T-helper 17 cell (primary cell): ENCODE measurements at regions not wholly inside any gene's neighbourhood (a gene's known extent, or its start where the extent isn't known, plus 50 kb on each side); places are given as distances from the start of the nearest gene placed in this dataset.

ENCODE experiments used
- ATAC-seq: fragments of 150-1000 bp; cut with Tn5 transposase; 2 replicates; pipeline ENCODE4 v1.10.0; 2021; ENCODE audit warnings: mild to moderate bottlenecking, moderate library complexity
- DNase-seq, 3 donors: peaks; one replicate each; pipeline versions ENCODE4 v3.0.0 to v3.0.0-alpha.2; 2020 to 2021
- H3K9me3 ChIP-seq: one replicate; pipeline ENCODE4 v1.7.0; 2013; ENCODE audit warnings: low read length, mild to moderate bottlenecking; ENCODE audit not compliant: control insufficient read depth, poor library complexity, severe bottlenecking
- H3K27ac Mint-ChIP-seq: one replicate; pipeline ENCODE4 v1.8.0; 2022; ENCODE audit warnings: mild to moderate bottlenecking, moderate library complexity, mixed read lengths
- H3K27me3 Mint-ChIP-seq: one replicate; pipeline ENCODE4 v1.8.0; 2022; ENCODE audit warnings: mixed read lengths
- H3K36me3 Mint-ChIP-seq: one replicate; pipeline ENCODE4 v1.8.0; 2022; ENCODE audit warnings: low read depth, mixed read lengths
- H3K4me1 Mint-ChIP-seq: one replicate; pipeline ENCODE4 v1.8.0; 2022; ENCODE audit warnings: mild to moderate bottlenecking, mixed read lengths
- H3K4me3 Mint-ChIP-seq: one replicate; pipeline ENCODE4 v1.8.0; 2022; ENCODE audit warnings: mild to moderate bottlenecking, moderate library complexity, mixed read lengths

- Mint-ChIP-seq H3K4me1 (no peaks in the 10 kb centered on the region), H3K36me3 (no peaks in the 10 kb centered on the region), H3K27me3 (no peaks in the 10 kb centered on the region), H3K4me3 (no peak overlapping the region), H3K27ac (no peak overlapping the region)
- ATAC-seq (no peak), DNase-seq (no peak)
- H3K9me3 ChIP-seq = no peaks in the 10 kb centered on the region
Measured at GRCh38 chr3:148372206-148372875, 325.4 kb upstream of the AGTR1 start.

DNA sequence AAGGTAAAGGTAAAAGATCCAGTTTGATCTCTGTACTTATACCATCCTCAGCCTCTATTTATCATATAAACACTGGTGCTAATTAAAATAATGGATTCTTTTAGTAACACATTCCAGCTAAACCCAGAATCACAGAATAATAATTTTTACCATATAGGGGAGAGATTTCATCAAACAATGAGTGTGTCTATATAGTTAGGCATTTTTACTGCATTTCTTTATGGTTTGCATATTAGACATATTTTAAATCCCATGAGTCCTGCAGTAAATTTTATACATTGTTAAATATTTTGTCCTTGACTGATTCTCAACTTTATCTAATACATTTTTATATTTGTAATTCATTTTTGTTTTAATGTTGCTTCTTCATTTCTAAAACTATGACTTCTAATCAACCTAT, 323.7 kb upstream of the AGTR1 start:
- Mint-ChIP-seq H3K36me3 (no peaks in the 10 kb centered on the region), H3K4me1 (no peaks in the 10 kb centered on the region), H3K27ac (no peak overlapping the region), H3K4me3 (no peak overlapping the region), H3K27me3 (no peaks in the 10 kb centered on the region)
- H3K9me3 ChIP-seq = no peaks in the 10 kb centered on the region
- no peak for ATAC-seq
- no peak for DNase-seq

- Mint-ChIP-seq H3K4me3 (no peak overlapping the region), H3K27ac (no peak overlapping the region), H3K4me1 (no peaks in the 10 kb centered on the region), H3K36me3 (no peaks in the 10 kb centered on the region), H3K27me3 (no peaks in the 10 kb centered on the region)
- ATAC-seq = no peak
- H3K9me3 ChIP-seq = no peaks in the 10 kb centered on the region
- DNase-seq = no peak
Measured at GRCh38 chr3:148379763-148380382, 317.8 kb upstream of the AGTR1 start.

- no peak for ATAC-seq
- Mint-ChIP-seq H3K27ac (no peak overlapping the region), H3K27me3 (no peaks in the 10 kb centered on the region), H3K36me3 (no peaks in the 10 kb centered on the region), H3K4me1 (no peaks in the 10 kb centered on the region), H3K4me3 (no peak overlapping the region)
- H3K9me3 ChIP-seq = no peaks in the 10 kb centered on the region
- DNase-seq = no peak
Measured at GRCh38 chr3:148381051-148381450, 316.7 kb upstream of the AGTR1 start.

DNA sequence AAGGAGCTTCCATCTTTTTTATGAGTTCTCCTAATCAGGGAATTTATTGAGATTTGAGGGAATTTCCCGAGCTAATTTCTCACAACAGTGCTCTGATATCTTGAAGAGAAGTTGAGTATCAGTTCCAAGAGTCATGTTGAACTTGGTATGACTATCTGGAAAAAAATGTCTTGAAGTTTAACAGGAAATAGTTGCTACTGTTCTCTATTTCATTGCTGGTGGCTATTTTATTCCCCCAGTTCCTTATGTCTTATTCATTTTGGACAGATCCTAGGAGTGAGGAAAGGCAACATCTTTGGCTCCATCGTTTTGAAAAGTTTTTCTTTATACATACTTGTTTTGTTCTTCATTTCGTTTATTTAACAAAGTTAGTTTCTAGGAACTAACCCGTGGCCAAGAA, 307.8 kb upstream of the AGTR1 start:
- no peaks in the 10 kb centered on the region for H3K9me3 ChIP-seq
- Mint-ChIP-seq H3K4me1 (no peaks in the 10 kb centered on the region), H3K36me3 (no peaks in the 10 kb centered on the region), H3K27ac (no peak overlapping the region), H3K27me3 (no peaks in the 10 kb centered on the region), H3K4me3 (no peak overlapping the region)
- DNase-seq (no peak), ATAC-seq (no peak)

- Mint-ChIP-seq H3K27ac (no peak overlapping the region), H3K4me1 (no peaks in the 10 kb centered on the region), H3K27me3 (no peaks in the 10 kb centered on the region), H3K4me3 (no peak overlapping the region), H3K36me3 (no peaks in the 10 kb centered on the region)
- ATAC-seq = no peak
- DNase-seq = no peak
- H3K9me3 ChIP-seq = no peaks in the 10 kb centered on the region
Measured at GRCh38 chr3:148395821-148396220, 301.9 kb upstream of the AGTR1 start.

DNA sequence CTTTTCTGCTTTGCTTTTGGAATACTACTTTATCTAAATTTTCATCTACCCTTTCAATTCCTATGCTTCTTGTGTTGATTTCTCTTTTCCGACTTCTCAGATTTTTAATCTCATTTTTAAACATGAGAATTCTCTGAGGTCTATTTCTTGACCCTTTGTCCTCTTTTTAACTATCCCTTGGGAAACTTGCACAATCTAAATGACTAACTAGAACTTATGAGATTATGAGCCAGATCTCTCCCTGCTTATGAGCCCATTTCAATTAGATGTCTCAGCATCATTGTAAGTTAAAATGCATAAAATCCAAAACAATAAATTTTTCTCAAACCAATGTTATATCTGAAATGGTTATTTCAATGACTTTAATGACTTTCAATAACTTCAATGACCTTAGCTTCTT, 296.9 kb upstream of the AGTR1 start:
- no peak for DNase-seq
- Mint-ChIP-seq H3K4me3 (no peak overlapping the region), H3K4me1 (no peaks in the 10 kb centered on the region), H3K27ac (no peak overlapping the region), H3K36me3 (no peaks in the 10 kb centered on the region), H3K27me3 (no peaks in the 10 kb centered on the region)
- no peaks in the 10 kb centered on the region for H3K9me3 ChIP-seq
- ATAC-seq = no peak

DNA sequence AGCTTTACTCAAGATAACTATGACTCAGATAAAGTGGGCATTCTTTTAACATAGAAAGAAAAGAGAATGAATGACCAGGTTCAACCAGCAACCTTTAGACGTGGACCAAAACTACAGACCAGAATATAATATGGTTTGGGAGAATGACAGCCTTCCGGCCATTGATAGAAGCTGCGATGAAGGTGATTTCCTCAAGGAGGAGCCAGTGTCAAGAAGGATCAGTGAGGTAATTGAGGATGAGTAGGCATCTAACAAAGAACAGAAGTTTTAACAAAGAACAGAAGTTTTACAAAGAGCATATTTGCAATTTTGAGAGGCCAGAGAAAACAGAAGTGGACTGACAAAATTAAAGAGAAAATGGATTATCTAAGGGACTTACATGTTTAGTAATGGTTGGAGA, 289.0 kb upstream of the AGTR1 start:
- ATAC-seq = no peak
- no peak overlapping the region for H3K27ac Mint-ChIP-seq
- DNase-seq = no peak
- H3K36me3 Mint-ChIP-seq = no peaks in the 10 kb centered on the region
- H3K9me3 ChIP-seq = no peaks in the 10 kb centered on the region
- H3K4me1 Mint-ChIP-seq = no peaks in the 10 kb centered on the region
- H3K27me3 Mint-ChIP-seq = no peaks in the 10 kb centered on the region
- no peak overlapping the region for H3K4me3 Mint-ChIP-seq

- DNase-seq (no peak), ATAC-seq (no peak)
- no peaks in the 10 kb centered on the region for H3K4me1 Mint-ChIP-seq
- H3K4me3 Mint-ChIP-seq = no peak overlapping the region
- H3K36me3 Mint-ChIP-seq = no peaks in the 10 kb centered on the region
- H3K27ac Mint-ChIP-seq = no peak overlapping the region
- H3K27me3 Mint-ChIP-seq = no peaks in the 10 kb centered on the region
- H3K9me3 ChIP-seq = no peaks in the 10 kb centered on the region
Measured at GRCh38 chr3:148420242-148420641, 277.5 kb upstream of the AGTR1 start.

DNA sequence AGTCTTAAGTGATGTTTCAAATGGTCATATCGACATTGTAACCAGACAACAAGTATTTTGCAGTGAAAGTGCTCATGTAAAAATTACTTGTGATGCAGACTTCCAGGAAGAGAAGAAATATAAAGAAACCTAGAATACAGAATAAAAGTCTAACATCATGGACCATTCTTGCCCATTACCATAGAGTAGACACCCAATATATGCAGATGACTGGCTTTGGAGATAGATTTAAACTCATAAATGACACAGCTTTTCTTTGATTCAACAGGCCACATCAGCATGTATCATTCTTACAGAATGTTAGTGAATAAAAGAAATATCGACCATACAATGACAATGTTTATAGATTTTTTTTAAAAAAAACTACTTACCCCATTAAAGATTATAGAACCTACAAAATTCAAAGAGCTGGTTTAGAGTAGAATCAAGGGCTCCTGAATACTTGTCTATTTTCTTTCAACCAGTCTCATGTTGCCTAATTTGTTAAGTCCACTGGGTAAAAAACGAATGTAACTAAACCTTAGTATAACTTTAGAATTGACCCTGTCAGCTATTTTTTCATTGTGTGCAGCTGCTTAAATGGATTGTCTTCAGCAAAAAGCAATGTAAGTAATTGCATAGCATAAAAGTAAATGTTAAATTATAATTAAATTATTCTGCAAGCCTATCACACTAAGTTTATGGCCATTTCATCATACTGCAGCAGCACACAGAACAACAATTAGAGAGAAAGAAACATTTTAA, 268.7 kb upstream of the AGTR1 start:
- no peak overlapping the region for H3K27ac Mint-ChIP-seq
- no peak for ATAC-seq

DNA sequence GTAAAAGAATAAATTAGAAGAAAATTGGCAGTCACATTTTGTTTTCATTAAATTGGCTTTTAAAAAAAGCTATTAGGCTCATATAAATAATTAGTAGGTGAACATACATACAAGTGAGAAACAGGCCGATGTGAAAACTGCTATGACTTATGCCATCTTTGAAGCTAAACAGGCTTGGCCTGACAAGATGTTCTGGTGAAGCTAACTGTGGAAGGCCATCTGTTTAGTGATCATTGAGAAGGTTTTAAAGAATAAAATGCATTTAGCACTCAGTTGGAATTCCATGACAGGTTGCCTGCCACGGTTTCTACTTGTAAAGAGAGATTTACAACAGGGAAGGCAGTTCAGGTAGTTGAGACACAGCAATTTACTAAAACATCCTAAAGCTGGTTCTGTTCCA, 264.0 kb upstream of the AGTR1 start:
- no peak for ATAC-seq
- no peaks in the 10 kb centered on the region for H3K9me3 ChIP-seq
- no peak overlapping the region for H3K4me3 Mint-ChIP-seq

More for the DNA sequence above, 268.7 kb upstream of the AGTR1 start:
- no peak for DNase-seq
- Mint-ChIP-seq H3K36me3 (no peaks in the 10 kb centered on the region), H3K27me3 (no peaks in the 10 kb centered on the region), H3K4me1 (no peaks in the 10 kb centered on the region), H3K4me3 (no peak overlapping the region)
- H3K9me3 ChIP-seq = no peaks in the 10 kb centered on the region

GRCh38 chr3:148435534-148435933, 262.2 kb upstream of the AGTR1 start:
- H3K9me3 ChIP-seq = no peaks in the 10 kb centered on the region
- H3K27ac Mint-ChIP-seq = no peak overlapping the region
- no peak for DNase-seq
- no peaks in the 10 kb centered on the region for H3K36me3 Mint-ChIP-seq
- ATAC-seq = no peak
- no peaks in the 10 kb centered on the region for H3K27me3 Mint-ChIP-seq
- no peak overlapping the region for H3K4me3 Mint-ChIP-seq
- no peaks in the 10 kb centered on the region for H3K4me1 Mint-ChIP-seq

More for the DNA sequence above, 264.0 kb upstream of the AGTR1 start:
- Mint-ChIP-seq H3K27ac (no peak overlapping the region), H3K4me1 (no peaks in the 10 kb centered on the region), H3K27me3 (no peaks in the 10 kb centered on the region), H3K36me3 (no peaks in the 10 kb centered on the region)
- DNase-seq = no peak

GRCh38 chr3:148439254-148439822, 258.4 kb upstream of the AGTR1 start:
- Mint-ChIP-seq H3K4me1 (no peaks in the 10 kb centered on the region), H3K27me3 (no peaks in the 10 kb centered on the region), H3K36me3 (no peaks in the 10 kb centered on the region), H3K4me3 (no peak overlapping the region), H3K27ac (no peak overlapping the region)
- ATAC-seq = no peak
- H3K9me3 ChIP-seq = no peaks in the 10 kb centered on the region
- no peak for DNase-seq
